ENCODE measurements at regions not wholly inside any gene's neighbourhood (a gene's known extent, or its start where the extent isn't known, plus 50 kb on each side); places are given as distances from the start of the nearest gene placed in this dataset.

DNA sequence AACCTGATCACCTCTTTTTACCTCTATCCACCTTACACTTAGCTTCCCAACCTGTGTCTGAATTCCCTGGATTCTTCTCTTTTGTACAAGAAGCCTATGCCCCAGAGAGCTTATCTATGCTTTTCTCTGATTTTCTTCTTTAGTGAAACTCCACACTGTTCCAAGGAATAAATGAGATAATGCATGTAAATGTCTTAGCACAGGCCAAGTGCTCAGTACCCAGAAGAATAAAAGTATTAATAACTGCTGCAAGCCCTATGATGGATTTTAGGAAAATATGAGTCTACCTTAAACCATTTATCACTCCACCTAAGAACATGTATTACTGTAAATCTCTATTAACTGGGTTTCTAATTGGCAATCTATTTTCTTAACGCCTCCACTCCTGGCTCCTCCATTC is 168.5 kb upstream of the TNC start:
- WGBS (ENCODE audit: extremely low coverage, insufficient read length, low lambda C conversion rate) = no CpG with 5 or more reads among the region's 1 CpG
- Histone ChIP-seq H2BK15ac (ENCODE audit: low read depth, low read length) (no peak overlapping the region), H2AK5ac (ENCODE audit: insufficient read length, low read length) (no peak overlapping the region), H4K91ac (ENCODE audit: insufficient read length, low read depth, low read length) (no peak overlapping the region), H3K4me1 (ENCODE audit: insufficient read depth, low read length) (peaks cover 6% of the 10 kb centered on the region; the same call in 1 of the 2 replicates), H2BK5ac (ENCODE audit: insufficient read length, low read length) (no peak overlapping the region), H3K27me3 (ENCODE audit: insufficient read depth, low read length) (no peaks in the 10 kb centered on the region), H3K4me2 (ENCODE audit: insufficient read depth, insufficient read length, low read length) (no peak overlapping the region), H3K14ac (ENCODE audit: insufficient read depth, low read length) (no peak overlapping the region), H4K8ac (replicated peaks; ENCODE audit: insufficient read length, low read depth, low read length) (no peak overlapping the region), H2BK120ac (ENCODE audit: low read depth, low read length, poor library complexity, severe bottlenecking) (no peak overlapping the region), H3K27ac (ENCODE audit: insufficient read length, low read depth, low read length) (no peak overlapping the region), H4K20me1 (ENCODE audit: control insufficient read depth, insufficient read depth, insufficient read length) (no peaks in the 10 kb centered on the region), H3K18ac (ENCODE audit: insufficient read length, low read depth, low read length) (no peak overlapping the region), H2AFZ (ENCODE audit: low read length) (no peak overlapping the region), H3K23ac (ENCODE audit: insufficient read length, low read depth, low read length) (no peak overlapping the region), H3K23me2 (ENCODE audit: insufficient read length, low read depth, low read length, poor library complexity, severe bottlenecking) (no peaks in the 10 kb centered on the region), H3K56ac (ENCODE audit: insufficient read length, low read depth, low read length) (no peak overlapping the region), H2BK12ac (ENCODE audit: insufficient read length, low read depth, low read length) (no peak overlapping the region), H3K9ac (ENCODE audit: extremely low read depth, insufficient read length, low read length) (no peak overlapping the region), H3T11ph (ENCODE audit: low read length) (no peak overlapping the region), H4K5ac (ENCODE audit: insufficient read length, low read depth, low read length) (no peak overlapping the region), H3K4ac (ENCODE audit: low read depth, low read length) (no peak overlapping the region), H2BK20ac (ENCODE audit: low read depth, low read length, poor library complexity, severe bottlenecking) (no peak overlapping the region), H3K79me2 (ENCODE audit: insufficient read depth, low read length) (no peaks in the 10 kb centered on the region), H3K79me1 (ENCODE audit: insufficient read depth, low read depth, low read length, poor library complexity, severe bottlenecking) (no peaks in the 10 kb centered on the region), H3K9me3 (ENCODE audit: control insufficient read depth, low read depth, low read length) (no peaks in the 10 kb centered on the region)
- Mint-ChIP-seq H3K4me1 (peaks cover 8 to 14% of the 10 kb centered on the region in 2 experiments), H3K4me3 (no peak overlapping the region), H3K27ac (no peak overlapping the region), H3K9me3 (no peaks in the 10 kb centered on the region), H3K36me3 (ENCODE audit: insufficient read depth in 1 of 3, low read depth in 3 of 3) (no peaks in the 10 kb centered on the region), H3K27me3 (ENCODE audit: low read depth) (no peaks in the 10 kb centered on the region; the same call in 1 of the 2 replicates)
- TF ChIP-seq CTCF (conservative IDR thresholded peaks at IDR 0.05) = no peak
- DNase-seq = no peak
